ENCODE measurements at regions not wholly inside any gene's neighbourhood (a gene's known extent, or its start where the extent isn't known, plus 50 kb on each side); places are given as distances from the start of the nearest gene placed in this dataset.
"Not testable (repeated sequence)": the region's sequence is repeated elsewhere in the genome, so short reads cannot be mapped to it uniquely, and the experiment has no call there.

DNA sequence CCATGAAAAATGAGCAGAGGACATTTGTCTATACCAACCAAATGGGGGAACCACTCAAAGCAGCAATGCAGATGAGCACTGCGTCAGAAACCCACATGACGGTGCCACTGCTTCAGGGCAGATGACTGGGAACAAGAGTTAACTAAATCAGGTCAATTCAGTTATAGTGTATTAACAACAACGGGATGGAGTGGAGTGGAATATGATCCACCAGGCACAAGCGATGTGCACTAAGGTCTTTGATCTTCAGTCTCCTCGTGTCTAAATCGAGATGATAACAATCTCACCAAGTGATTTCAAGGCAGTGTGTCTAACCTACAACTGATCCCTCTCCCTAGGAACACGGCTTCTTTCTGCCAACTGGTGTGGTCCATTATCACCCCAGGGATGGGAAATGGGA, 269.0 kb downstream of the RAD51AP2 start:
- DNase-seq: no peak

- no peak for DNase-seq
Measured at GRCh38 chr2:17245906-17246305, 272.3 kb downstream of the RAD51AP2 start.

DNA sequence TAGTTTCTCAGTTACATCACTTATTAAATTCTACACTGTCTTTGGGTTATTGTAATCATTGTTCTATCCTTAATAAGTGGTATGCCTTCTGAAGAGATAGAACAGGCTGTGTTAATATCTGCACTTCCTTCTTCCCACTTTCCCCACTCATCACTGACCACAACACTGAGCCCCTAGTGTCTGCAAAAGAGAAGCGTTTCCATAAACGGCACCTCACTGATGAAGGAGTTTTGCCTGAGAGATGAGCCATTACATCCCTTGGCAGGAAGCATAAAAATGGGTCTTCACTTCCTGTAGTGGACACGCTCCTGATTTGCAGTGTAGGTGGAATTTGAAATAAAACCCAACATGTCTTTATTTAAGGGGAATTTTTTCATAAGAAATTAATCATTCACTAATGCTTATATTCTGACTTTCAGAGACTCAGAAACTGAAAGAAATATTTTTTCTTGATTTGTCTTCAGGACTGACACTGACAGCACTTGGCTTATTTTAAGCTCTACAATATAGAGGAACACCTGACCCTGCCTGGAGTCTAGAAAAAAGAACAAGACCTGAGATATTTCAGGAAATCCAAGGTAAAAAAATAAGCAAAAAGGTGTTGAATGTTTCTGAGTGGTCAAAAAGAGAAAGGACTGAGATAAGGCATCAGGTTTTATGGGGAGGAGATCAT, 275.3 kb downstream of the RAD51AP2 start:
- no peak for DNase-seq

GRCh38 chr2:17239550-17239949, 278.7 kb downstream of the RAD51AP2 start:
- no peak for DNase-seq

DNA sequence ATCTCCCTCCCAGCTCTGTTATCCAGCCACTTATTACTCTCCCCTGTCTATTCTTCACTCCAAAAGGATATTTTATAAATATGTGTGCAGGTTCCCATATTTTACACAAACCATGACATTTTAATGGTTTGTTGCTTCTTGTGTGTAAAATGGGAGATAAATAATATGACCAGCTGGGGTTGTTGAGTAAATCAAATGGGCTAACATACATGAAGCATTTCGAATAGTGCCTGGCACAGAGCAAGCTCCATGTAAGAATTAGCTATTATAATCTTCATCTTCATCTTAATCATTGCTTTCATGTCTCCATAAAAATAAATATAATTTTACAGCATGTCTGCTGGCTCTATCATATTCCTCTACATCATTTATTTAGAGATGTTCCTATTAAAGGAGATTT, 283.1 kb downstream of the RAD51AP2 start:
- DNase-seq: no peak

- DNase-seq: no peak
Measured at GRCh38 chr2:17232776-17233556, 285.3 kb downstream of the RAD51AP2 start.

- no peak for DNase-seq
Measured at GRCh38 chr2:17231394-17231965, 286.8 kb downstream of the RAD51AP2 start.

DNA sequence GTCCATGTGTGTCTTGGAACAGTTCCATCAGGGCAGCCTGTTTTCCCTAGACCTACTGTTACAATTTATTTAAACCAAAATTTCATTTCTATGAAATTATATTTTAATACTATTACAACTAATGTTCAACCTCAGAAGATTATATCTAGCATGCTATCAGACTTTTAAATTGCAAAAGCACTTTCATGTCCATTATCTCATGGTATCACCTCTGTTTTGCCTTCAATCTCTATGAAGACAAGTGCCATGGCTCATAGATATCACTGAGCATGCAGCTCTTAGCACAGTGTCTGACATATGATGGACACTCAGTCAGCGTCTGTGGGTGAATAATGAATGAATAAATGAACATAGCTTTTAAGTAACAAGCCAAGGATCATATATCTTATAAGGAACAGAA, 288.8 kb downstream of the RAD51AP2 start:
- DNase-seq: no peak

DNA sequence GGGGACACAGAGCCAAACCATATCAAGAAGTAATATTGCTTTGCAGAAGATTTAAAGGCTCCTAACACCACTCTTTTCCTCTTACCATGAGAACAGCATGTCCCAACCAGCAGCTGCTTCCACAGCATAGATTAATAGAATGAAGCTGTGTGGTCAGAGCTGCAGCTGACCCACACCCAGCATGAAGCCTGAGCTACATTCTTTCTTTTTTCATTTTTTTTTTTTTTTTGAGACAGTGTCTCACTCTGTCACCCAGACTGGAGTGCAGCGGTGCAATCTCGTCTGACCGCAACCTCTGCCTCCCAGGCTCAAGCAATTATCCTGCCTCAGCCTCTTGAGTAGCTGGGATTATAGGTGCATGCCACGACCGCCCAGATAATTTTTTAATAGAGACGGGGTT, 289.8 kb downstream of the RAD51AP2 start:
- no peak for DNase-seq

DNA sequence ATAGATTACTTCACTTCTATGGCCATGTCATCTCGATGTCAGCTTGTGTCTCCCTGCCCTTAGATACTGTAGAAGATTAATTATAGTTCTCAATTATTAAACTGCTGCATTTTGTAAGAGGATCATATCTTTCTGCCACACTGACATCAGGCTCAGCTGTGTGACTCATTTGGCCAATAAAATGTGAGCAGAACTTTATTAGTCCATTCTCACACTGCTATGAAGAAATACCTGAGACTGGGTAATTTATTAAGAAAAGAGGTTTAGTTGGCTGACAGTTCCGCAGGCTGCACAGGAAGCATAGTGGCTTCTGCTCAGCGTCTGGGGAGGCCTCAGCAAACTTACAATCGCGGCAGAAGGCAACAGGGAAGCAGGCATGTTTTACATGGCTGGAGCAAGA, 290.4 kb downstream of the RAD51AP2 start:
- DNase-seq: no peak

DNA sequence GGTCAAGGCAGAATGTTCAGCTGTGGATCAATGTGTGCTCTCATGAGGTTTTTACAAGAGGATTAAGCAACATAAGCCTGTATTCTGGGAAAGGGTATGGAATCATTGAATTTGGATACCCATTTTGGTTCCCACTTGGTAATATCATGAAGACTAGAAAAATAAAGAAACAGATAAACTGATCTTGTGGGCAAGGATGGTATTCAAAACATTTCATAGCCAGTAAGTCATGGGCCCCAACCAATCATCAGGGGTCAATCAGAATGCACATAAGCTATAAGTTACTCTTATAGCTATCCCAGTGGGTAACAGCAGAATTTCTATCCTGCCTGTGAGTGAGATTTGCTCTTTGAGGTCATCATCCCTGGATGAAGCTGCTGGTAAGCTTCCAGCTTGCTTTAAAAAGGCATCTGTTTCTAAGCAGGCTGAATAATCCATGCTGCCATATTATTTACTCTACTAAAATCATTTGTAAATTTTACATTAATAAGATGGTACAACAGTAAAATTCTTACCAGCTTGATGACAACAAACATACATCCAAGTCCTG, 291.2 kb downstream of the RAD51AP2 start:
- no peak for DNase-seq

GRCh38 chr2:17223211-17223610, 295.0 kb downstream of the RAD51AP2 start:
- DNase-seq: no peak

DNA sequence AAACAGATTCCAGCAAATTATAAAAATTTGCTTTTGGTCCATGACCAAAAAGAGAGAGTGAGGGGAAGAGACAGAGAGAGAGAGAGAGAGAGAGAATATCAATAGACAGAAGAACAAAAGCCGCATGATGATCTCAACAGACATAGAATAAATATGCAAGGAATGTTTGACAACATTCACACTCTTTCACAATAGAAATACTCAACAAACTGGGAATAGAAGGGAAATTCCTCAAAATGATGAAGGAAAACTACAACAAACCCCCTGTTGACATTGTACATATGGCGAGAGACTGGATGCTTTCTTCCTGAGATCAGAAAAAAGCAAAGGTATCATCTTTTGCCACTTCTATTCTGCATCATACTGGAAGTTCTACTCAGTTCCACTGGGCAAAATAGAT, 309.7 kb downstream of the RAD51AP2 start:
- DNase-seq: peak in 1 of 3 donors; percentile 5

DNA sequence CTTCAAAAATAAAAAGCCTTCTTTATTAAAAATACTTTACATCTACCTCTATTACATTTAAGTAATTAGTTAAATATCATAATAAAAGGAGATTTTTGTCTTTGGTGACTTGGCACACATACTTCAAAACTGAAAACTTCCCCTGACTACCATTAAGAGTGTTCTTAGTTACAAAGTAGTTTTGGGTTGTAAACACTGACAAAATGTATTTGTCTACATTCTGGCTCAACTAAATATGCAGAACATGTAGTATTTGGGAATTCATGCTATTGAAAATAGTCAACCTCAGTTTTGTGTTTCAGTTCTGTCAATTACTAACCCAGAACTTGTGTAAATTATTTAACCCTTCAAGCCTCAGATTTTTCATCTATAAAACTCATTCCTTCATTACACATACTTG, 311.5 kb downstream of the RAD51AP2 start:
- DNase-seq: no peak

DNA sequence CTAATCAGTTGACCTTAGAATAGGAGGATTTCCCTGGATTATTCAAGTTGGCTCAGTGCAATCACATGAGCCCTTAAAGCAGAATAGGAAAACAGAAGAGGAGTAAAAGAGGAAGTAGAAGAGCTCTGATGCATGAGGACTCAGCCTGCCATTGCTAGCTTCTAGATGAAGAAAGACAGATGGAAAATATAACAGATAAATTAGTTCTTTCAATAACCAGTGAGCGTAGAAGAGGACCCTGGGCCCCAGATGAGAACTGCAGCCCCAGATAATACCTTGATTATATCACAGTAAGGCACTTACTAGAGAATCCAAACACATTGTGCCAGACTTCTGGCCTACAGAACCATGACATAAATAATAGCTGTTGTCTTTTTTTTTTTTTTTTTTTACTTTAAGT, 314.0 kb downstream of the RAD51AP2 start:
- DNase-seq: peak in 1 of 3 donors; percentile 18

DNA sequence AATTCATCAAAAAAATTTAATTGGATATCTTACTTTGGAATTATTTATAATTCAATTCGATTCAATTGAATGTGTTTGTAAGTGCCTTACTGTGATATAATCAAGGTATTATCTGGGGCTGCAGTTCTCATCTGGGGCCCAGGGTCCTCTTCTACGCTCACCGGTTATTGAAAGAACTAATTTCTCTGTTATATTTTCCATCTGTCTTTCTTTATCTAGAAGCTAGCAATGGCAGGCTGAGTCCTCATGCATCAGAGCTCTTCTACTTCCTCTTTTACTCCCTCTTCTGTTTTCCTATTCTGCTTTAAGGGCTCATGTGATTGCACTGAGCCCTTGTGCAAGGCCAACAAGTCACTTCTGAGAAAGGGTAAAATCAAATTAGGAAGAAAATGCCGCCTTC, 315.6 kb downstream of the RAD51AP2 start:
- DNase-seq: peak; percentile 42 to 67 (median 63)

DNA sequence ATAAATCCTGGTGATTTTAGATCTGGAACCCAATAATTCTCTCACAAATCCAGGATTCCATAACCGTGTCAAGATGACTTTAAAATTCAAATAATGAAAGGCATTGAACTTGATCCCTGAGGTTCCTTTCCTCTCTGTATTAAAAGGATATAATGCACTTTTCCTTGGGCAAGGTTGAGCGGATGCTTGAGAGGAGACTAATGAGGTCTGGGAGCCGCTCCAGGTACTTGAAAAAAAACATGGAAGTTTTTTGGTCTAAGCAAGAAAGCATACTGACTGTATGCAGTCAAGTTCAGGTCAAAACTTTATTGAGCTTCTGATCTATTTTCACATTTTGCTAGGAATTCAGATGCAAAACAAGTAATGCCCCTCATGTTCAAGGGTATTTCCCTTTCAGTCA, 318.5 kb downstream of the RAD51AP2 start:
- DNase-seq: no peak

DNA sequence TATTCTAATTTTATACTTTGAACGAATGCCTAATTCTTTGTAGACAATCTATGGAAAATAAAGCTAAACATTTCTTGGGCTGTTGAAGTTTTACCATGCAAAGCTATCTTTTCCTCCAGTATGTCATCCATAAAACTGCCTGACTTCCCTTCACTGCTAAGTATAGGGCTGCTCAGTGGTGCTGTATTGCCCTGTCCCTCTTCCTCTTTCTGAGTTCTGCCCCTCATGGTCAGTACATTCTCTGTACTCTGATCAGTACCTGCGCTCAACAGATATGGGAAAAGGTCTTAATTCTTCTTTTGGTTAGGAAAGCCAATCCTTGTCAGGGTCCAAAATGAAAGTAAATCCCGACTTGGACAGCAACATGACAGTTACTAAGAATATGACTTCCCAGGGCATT, 321.9 kb downstream of the RAD51AP2 start:
- DNase-seq: peak in 1 of 3 donors; percentile 20

DNA sequence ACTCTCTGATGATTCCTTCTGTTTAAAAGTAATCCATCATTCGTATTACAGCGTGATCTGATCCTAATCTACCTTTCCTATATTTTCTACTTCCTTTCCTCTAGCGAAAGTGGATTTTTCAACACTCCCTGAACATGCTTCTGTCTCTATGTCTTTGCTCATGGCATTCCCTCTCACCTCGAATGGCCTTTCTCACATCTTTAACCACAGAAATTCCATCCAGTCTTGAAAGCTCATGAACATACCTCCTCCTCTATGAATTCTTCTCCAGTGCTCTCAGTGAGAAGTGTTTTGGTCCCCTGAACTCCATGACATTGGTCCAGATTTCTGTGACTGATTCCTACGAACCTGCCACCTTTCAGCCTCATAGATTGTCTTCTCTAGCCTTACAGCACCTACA, 323.2 kb downstream of the RAD51AP2 start:
- no peak for DNase-seq

GRCh38 chr2:17194083-17194482, 324.2 kb downstream of the RAD51AP2 start:
- DNase-seq: no peak

- DNase-seq: not testable (repeated sequence)
Measured at GRCh38 chr2:17193433-17193890, 324.8 kb downstream of the RAD51AP2 start.

- no peak for DNase-seq
Measured at GRCh38 chr2:17191223-17191622, 327.0 kb downstream of the RAD51AP2 start.

DNA sequence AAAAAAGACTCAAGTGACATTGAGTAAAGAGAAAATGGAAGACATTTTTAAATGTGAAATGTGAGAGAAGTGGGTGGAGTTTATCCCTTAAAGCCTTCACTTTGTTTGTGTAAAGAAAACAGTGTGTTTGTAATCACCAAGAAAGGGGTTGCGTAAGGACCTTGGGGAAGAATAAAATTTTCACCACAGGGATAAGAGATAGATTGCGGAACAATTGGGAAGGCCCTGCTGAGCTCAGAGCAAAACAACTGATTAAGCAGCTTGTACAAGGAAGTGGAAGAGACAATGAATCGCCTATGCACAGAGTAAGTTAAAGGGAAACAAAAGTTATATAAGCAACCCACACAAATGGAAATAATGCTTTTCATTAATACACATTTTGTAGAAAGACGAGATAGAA, 327.7 kb downstream of the RAD51AP2 start:
- peak; percentile 67 to 78 (median 75) for DNase-seq

DNA sequence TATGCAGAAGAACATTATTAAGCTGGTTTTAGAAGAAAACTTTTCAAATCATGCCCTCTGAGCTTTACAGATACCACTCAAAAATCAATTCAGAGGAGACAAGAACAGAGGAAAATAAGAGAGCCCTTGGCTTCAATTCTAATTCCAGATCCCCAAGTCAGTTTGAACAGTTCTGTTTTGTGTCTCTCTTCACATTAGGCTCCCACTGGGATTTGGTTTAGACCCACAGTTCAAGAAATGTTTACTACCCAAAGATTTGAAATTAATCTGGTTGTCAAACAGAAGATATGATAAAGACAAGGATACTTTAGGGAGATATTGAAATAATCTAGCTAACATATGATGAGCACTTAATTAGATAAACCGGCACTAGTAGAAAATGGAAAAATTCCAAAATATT, 329.5 kb downstream of the RAD51AP2 start:
- no peak for DNase-seq
